K562 (cell line): ENCODE measurements at regions not wholly inside any gene's neighbourhood (a gene's known extent, or its start where the extent isn't known, plus 50 kb on each side); places are given as distances from the start of the nearest gene placed in this dataset.
A peak's percentile ranks its signal among the peaks of the same experiment; 100 is the strongest.

Experiments
- ATAC-seq: fragments of 200-7000 bp; cut with Tn5 transposase; 3 replicates; pipeline ENCODE4 v1.9.1; 2020; ENCODE audit warnings: moderate library complexity
- BruUV-seq: library from RNA; stranded (reverse); fragments of 400-500 nt; replicated peaks from 2 replicates; lab custom pipeline; 2021; lab: Mats Ljungman, UMichigan
- CTCF ChIA-PET: fragments of 300-600 bp; formaldehyde crosslinking; extraction: SDS; loops from one replicate; lab custom pipeline; 2021; ENCODE audit warnings: low intra/inter-chr PET ratio; lab: Yijun Ruan, JAX
- POLR2A ChIA-PET: fragments of 300-600, 350-650 bp; sonication (Branson Sonifier 250); formaldehyde crosslinking; extraction: SDS; loops from one replicate; lab custom pipeline; 2021; ENCODE audit warnings: antibody characterized with exemption, inconsistent platforms; lab: Yijun Ruan, JAX
- DNase-seq, 4 experiments: peaks; one replicate each; pipeline versions ENCODE4 v3.0.0 to v3.0.0-alpha.2; 2011 to 2018; ENCODE audit warnings: low spot score in 3 of 4, mixed read lengths in 3 of 4; ENCODE audit errors: extremely low read depth in 1 of 4
- FAIRE-seq: peaks from 2 replicates; lab custom pipeline; 2011; peaks lifted over from hg19 to GRCh38; lab: Jason Lieb, UNC
- H2AFZ ChIP-seq: 2 replicates; pipeline ENCODE4 v1.6.0; 2011; ENCODE audit warnings: low read depth, low read length, control low read depth, inconsistent platforms
- H3K27ac ChIP-seq: fragments of 200-600 bp; 3 replicates; pipeline ENCODE4 v1.8.0; 2011; ENCODE audit warnings: low read depth, mild to moderate bottlenecking, control low read depth, inconsistent platforms, low read length, moderate library complexity, mixed read lengths; ENCODE audit errors: extremely low read depth
- H3K27me3 ChIP-seq, 2 experiments: fragments of 300-600 bp in 1 of 2; 2 replicates in 1 of 2; 3 replicates in 1 of 2; pipeline versions ENCODE4 v1.6.0 to v1.8.0; 2011; ENCODE audit warnings: inconsistent platforms in 2 of 2, low read length in 2 of 2, mild to moderate bottlenecking in 1 of 2, mixed read lengths in 1 of 2, moderate library complexity in 1 of 2; ENCODE audit not compliant: control insufficient read depth in 2 of 2, insufficient read depth in 2 of 2
- H3K36me3 ChIP-seq: fragments of 300-600 bp; 3 replicates; pipeline ENCODE4 v1.8.0; 2011; ENCODE audit warnings: mild to moderate bottlenecking, low read length, inconsistent platforms; ENCODE audit not compliant: control insufficient read depth, insufficient read depth
- H3K4me1 ChIP-seq, 2 experiments: fragments of 200-600 bp in 1 of 2; replicated peaks in 1 of 2; 2 replicates in 1 of 2; 3 replicates in 1 of 2; pipeline versions ENCODE4 v1.5.1 to v1.8.0; 2011; ENCODE audit warnings: inconsistent platforms in 2 of 2, low read length in 2 of 2, mild to moderate bottlenecking in 1 of 2, mixed read lengths in 1 of 2, moderate library complexity in 1 of 2; ENCODE audit not compliant: control insufficient read depth in 2 of 2, insufficient read depth in 2 of 2
- H3K4me2 ChIP-seq: 2 replicates; pipeline ENCODE4 v1.6.1; 2011; ENCODE audit warnings: low read length, control low read depth, inconsistent platforms, mixed read lengths; ENCODE audit not compliant: insufficient read depth
- H3K4me3 ChIP-seq: fragments of 200-600 bp; sonication (generic), shearing (Covaris generic); 2 replicates; pipeline ENCODE4 v1.5.1; 2016; ENCODE audit warnings: control low read depth, inconsistent platforms
- H3K79me2 ChIP-seq: fragments of 200-600 bp; 3 replicates; pipeline ENCODE4 v1.8.0; 2011; ENCODE audit warnings: low read length, inconsistent platforms; ENCODE audit not compliant: control insufficient read depth, insufficient read depth
- H3K9ac ChIP-seq, 2 experiments: 2 replicates each; pipeline versions ENCODE4 v1.6.0 to v1.6.1; 2011; ENCODE audit warnings: low read depth in 2 of 2, low read length in 2 of 2, control low read depth in 1 of 2, inconsistent platforms in 1 of 2, mild to moderate bottlenecking in 1 of 2, mixed read lengths in 1 of 2; ENCODE audit not compliant: insufficient read depth in 1 of 2
- H3K9me1 ChIP-seq: one replicate; pipeline ENCODE4 v1.6.0; 2011; ENCODE audit warnings: inconsistent platforms, mild to moderate bottlenecking, low read length, moderate library complexity; ENCODE audit not compliant: control insufficient read depth, insufficient read depth
- H3K9me3 ChIP-seq: replicated peaks from 2 replicates; pipeline ENCODE4 v1.5.1; 2011; ENCODE audit warnings: low read depth, low read length, inconsistent platforms; ENCODE audit not compliant: control insufficient read depth, insufficient read depth
- H4K20me1 ChIP-seq: replicated peaks from 2 replicates; pipeline ENCODE4 v1.6.1; 2011; ENCODE audit warnings: low read length, inconsistent platforms, mixed read lengths; ENCODE audit not compliant: control insufficient read depth, insufficient read depth
- BRD4 ChIP-seq: fragments of 200-600 bp; sonication (generic); IDR thresholded peaks from 2 replicates; pipeline ENCODE4 v1.6.1; 2017; ENCODE audit warnings: inconsistent platforms
- E2F6 ChIP-seq, 2 experiments: IDR thresholded peaks; 2 replicates each; pipeline ENCODE4 v1.6.1; 2011; ENCODE audit warnings: borderline replicate concordance in 1 of 2, control low read depth in 1 of 2, low read depth in 1 of 2, low read length in 1 of 2, mild to moderate bottlenecking in 1 of 2, mixed read lengths in 1 of 2, moderate library complexity in 1 of 2; ENCODE audit not compliant: insufficient read depth in 1 of 2, insufficient read length in 1 of 2, poor library complexity in 1 of 2, severe bottlenecking in 1 of 2; ENCODE audit errors: extremely low read depth in 1 of 2
- FIP1L1 ChIP-seq: fragments of 200-400 bp; formaldehyde crosslinking; IDR thresholded peaks from 2 replicates; pipeline ENCODE4 v1.6.1; 2018; ENCODE audit warnings: mild to moderate bottlenecking, low read depth, low read length; ENCODE audit not compliant: poor library complexity, severe bottlenecking
- HDGF ChIP-seq: fragments of 450-650 bp; IDR thresholded peaks from 2 replicates; pipeline ENCODE4 v1.6.1; 2016
- ILF3 ChIP-seq: fragments of 450-650 bp; IDR thresholded peaks from 2 replicates; pipeline ENCODE4 v1.6.1; 2018; ENCODE audit warnings: antibody characterized with exemption, mild to moderate bottlenecking, moderate library complexity, borderline replicate concordance
- MYC ChIP-seq, 2 experiments: fragments of 250-450 bp in 1 of 2; sonication (Bioruptor Pico) in 1 of 2; IDR thresholded peaks; 2 replicates each; pipeline versions ENCODE4 v1.5.1 to v1.6.1; 2012 to 2021; ENCODE audit warnings: low read depth in 2 of 2, borderline replicate concordance in 1 of 2, improper control_type of control experiment in 1 of 2, low read length in 1 of 2, mild to moderate bottlenecking in 1 of 2, moderate library complexity in 1 of 2
- MYNN ChIP-seq, 2 experiments: sonication (generic); formaldehyde crosslinking in 1 of 2; IDR thresholded peaks; 2 replicates each; pipeline versions ENCODE4 v1.5.0 to v1.6.1; 2016 to 2020; ENCODE audit warnings: antibody characterized with exemption in 1 of 2, missing genetic modification reagents in 1 of 2
- NFIC ChIP-seq: fragments of 450-650 bp; IDR thresholded peaks from 2 replicates; pipeline ENCODE4 v1.6.1; 2017; ENCODE audit warnings: mild to moderate bottlenecking, inconsistent platforms
- NFIX ChIP-seq: fragments of 250-450 bp; sonication (Bioruptor Pico); IDR thresholded peaks from 2 replicates; pipeline ENCODE4 v1.4.0; 2020; ENCODE audit warnings: low read depth, mild to moderate bottlenecking, moderate library complexity
- SFPQ ChIP-seq: fragments of 200-400 bp; formaldehyde crosslinking; IDR thresholded peaks from 2 replicates; pipeline ENCODE4 v1.6.1; 2017; ENCODE audit warnings: mild to moderate bottlenecking, low read depth, low read length, moderate library complexity
- STAT5B ChIP-seq: fragments of 250-450 bp; sonication (Bioruptor Pico); IDR thresholded peaks from 2 replicates; pipeline ENCODE4 v1.8.0; 2021; ENCODE audit warnings: mild to moderate bottlenecking, inconsistent platforms
- TBP ChIP-seq: optimal IDR thresholded peaks from 2 replicates; pipeline ENCODE3; 2011; ENCODE audit warnings: low read depth, low read length, improper control_type of control experiment
- ZFP1 ChIP-seq: fragments of 450-650 bp; formaldehyde crosslinking; IDR thresholded peaks from 2 replicates; pipeline ENCODE4 v1.4.0; 2020; ENCODE audit warnings: mild to moderate bottlenecking, mixed read lengths
- ZKSCAN8 ChIP-seq: fragments of 200-800 bp; sonication (Bioruptor generic); IDR thresholded peaks from 2 replicates; pipeline ENCODE4 v1.6.1; 2016; ENCODE audit warnings: missing genetic modification characterization, missing compliant biosample characterization
- ZNF436 ChIP-seq: fragments of 250-450, 450-650 bp; sonication (Bioruptor Pico); formaldehyde crosslinking; IDR thresholded peaks from 2 replicates; pipeline ENCODE4 v1.7.0; 2020; ENCODE audit warnings: mild to moderate bottlenecking
- ZNF445 ChIP-seq: fragments of 250-450 bp; sonication (Bioruptor Pico); IDR thresholded peaks from 2 replicates; pipeline ENCODE4 v1.4.0; 2020; ENCODE audit warnings: low read depth, mild to moderate bottlenecking, moderate library complexity
- ZNF695 ChIP-seq: fragments of 450-650 bp; formaldehyde crosslinking; IDR thresholded peaks from 2 replicates; pipeline ENCODE4 v1.4.0; 2020; ENCODE audit warnings: mild to moderate bottlenecking, moderate library complexity
- ZNF780A ChIP-seq: fragments of 250-450 bp; sonication (Bioruptor Pico); IDR thresholded peaks from 2 replicates; pipeline ENCODE4 v1.5.0; 2021; ENCODE audit warnings: mild to moderate bottlenecking
- WGBS: fragments of 100-300 bp; shearing (Covaris generic); methylation state at CpG from one replicate; pipeline ENCODE4 v1.1.6; 2016; ENCODE audit warnings: low coverage, mixed read lengths; ENCODE audit not compliant: insufficient coverage; ENCODE audit errors: missing lambda C conversion rate; 5-methylcytosine and 5-hydroxymethylcytosine counted together
- in situ Hi-C: fragments of 300-500 bp; cut with MboI; formaldehyde crosslinking; loops from 4 replicates; pipeline ENCODE4 v1.15.0; 2018; ENCODE audit warnings: inconsistent platforms, mixed read lengths
- intact Hi-C: fragments of 100-400 bp; cut with micrococcal nuclease; formaldehyde crosslinking; loops from 2 replicates; pipeline ENCODE4 v1.14.2; 2022

- TF ChIP-seq ZNF436 (CRISPR knock-in tag): no peak
- TF ChIP-seq ZFP1 (CRISPR knock-in tag): no peak
- TF ChIP-seq ILF3: no peak
- TF ChIP-seq BRD4: no peak
- TF ChIP-seq STAT5B (CRISPR knock-in tag): no peak
Measured at GRCh38 chr2:104049981-104050380, 803.9 kb upstream of the POU3F3 start (continued).

- TF ChIP-seq ZKSCAN8: no peak
- no peak for TF ChIP-seq HDGF
- TF ChIP-seq E2F6 (IDR thresholded peaks at IDR 0.05; ENCODE audit: borderline replicate concordance in 1 of 2, extremely low read depth in 1 of 2, insufficient read depth in 1 of 2, insufficient read length in 1 of 2, low read depth in 1 of 2, low read length in 1 of 2, poor library complexity in 1 of 2, severe bottlenecking in 1 of 2): no peak
- TF ChIP-seq MYC (IDR thresholded peaks at IDR 0.05; ENCODE audit: low read depth, low read length): no peak
- no peak for TF ChIP-seq MYC (CRISPR knock-in tag; IDR thresholded peaks at IDR 0.05; ENCODE audit: borderline replicate concordance, low read depth)
- no peak for TF ChIP-seq TBP
- no peak for TF ChIP-seq ZNF445 (CRISPR knock-in tag)
- no peak for TF ChIP-seq SFPQ
- TF ChIP-seq ZNF695 (CRISPR knock-in tag): no peak
- TF ChIP-seq MYNN (IDR thresholded peaks at IDR 0.05): no peak
- TF ChIP-seq MYNN (CRISPR knock-in tag; IDR thresholded peaks at IDR 0.05): no peak
- TF ChIP-seq NFIC: peak; percentile 83
- TF ChIP-seq ZNF780A (CRISPR knock-in tag): no peak
- TF ChIP-seq FIP1L1: no peak
- peak; percentile 78 for TF ChIP-seq NFIX (CRISPR knock-in tag)
- no peak for DNase-seq
- H2AFZ ChIP-seq: no peak overlapping the region
- H3K9ac ChIP-seq: no peak overlapping the region
- BruUV-seq: no TSS peak
- no peak overlapping the region for H3K4me2 ChIP-seq
- H4K20me1 ChIP-seq: no peaks in the 10 kb centered on the region
- no peaks in the 10 kb centered on the region for H3K27me3 ChIP-seq
- H3K9me3 ChIP-seq: no peaks in the 10 kb centered on the region
- no peaks in the 10 kb centered on the region for H3K79me2 ChIP-seq
- ATAC-seq: no peak
- ChIA-PET CTCF (no interaction called here), POLR2A (no interaction called here)
- WGBS: 7% methylated on average over 5 of the region's 5 CpGs
- H3K9me1 ChIP-seq: no peaks in the 10 kb centered on the region
- H3K27ac ChIP-seq: no peak overlapping the region
- H3K4me3 ChIP-seq: no peak overlapping the region
- H3K4me1 ChIP-seq: no peaks in the 10 kb centered on the region
- in situ Hi-C loops (no loop called here), intact Hi-C loops (no loop called here)
- no peak for FAIRE-seq
- H3K36me3 ChIP-seq: no peaks in the 10 kb centered on the region
Measured at GRCh38 chr2:104050656-104051242, 803.2 kb upstream of the POU3F3 start.
